NCI-H460 (cell line): ENCODE measurements at regions not wholly inside any gene's neighbourhood (a gene's known extent, or its start where the extent isn't known, plus 50 kb on each side); places are given as distances from the start of the nearest gene placed in this dataset.
"Not testable (repeated sequence)": the region's sequence is repeated elsewhere in the genome, so short reads cannot be mapped to it uniquely, and the experiment has no call there.

Experiments used
- DNase-seq: peaks from one replicate; pipeline ENCODE4 v3.0.0-alpha.2; 2016; ENCODE audit warnings: low read depth; ENCODE audit errors: extremely low read depth

GRCh38 chr11:129695571-129696308 lies 119.9 kb upstream of the TMEM45B start:
- DNase-seq = peak; percentile 8

GRCh38 chr11:129696309-129696989 lies 119.2 kb upstream of the TMEM45B start:
- DNase-seq = no peak

DNA sequence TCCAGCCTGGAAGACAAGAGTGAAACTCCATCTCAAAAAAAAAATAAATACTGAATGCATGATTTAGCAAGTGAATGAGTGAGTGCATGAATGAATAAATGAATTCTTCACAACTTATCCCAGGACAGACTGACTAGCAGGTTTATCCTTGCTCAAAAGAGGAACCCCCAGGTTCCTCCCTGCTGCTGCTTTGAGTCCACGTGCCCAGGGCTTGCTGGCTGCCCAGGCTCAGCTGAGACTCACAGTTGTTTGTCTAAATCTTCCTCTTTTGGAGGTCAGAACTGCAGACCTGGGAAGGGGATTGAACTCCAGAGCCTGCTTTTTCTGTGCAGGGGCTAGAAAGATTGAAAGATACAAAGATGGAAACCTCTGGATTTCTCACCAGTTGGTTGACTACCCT lies 117.4 kb upstream of the TMEM45B start:
- no peak for DNase-seq

DNA sequence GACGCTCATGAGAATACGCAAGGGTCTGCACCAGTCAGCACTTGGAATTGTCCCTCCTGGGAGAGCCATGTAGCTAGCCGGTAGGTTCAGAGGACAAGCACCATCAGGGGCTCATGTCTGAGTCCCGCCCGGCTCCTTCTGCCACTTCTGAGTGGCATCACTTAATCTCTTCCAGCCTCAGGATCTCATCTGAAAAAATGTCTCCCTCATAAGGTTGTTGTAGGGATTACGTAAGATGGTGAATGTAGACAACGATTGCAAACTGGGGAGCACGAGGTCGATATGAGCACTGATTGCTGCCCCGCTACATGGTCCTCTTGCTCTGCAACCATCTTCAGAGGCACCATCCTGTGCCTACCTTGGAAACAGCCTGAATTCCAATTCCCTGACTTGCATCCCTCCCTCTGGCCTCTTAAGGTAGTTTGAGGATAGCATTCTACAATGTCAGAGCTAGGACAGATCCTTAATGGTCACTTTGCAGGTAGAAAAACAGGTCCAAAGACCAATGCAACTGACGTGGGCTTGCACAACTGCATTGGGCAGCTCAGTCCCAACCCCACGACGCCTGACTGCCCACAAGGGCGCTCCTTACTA lies 115.8 kb upstream of the TMEM45B start:
- DNase-seq = no peak

- DNase-seq = no peak
These were observed 114.9 kb upstream of the TMEM45B start for GRCh38 chr11:129700701-129701100.

- DNase-seq = no peak
These were observed 113.9 kb upstream of the TMEM45B start for GRCh38 chr11:129701706-129702105.

- no peak for DNase-seq
These were observed 112.9 kb upstream of the TMEM45B start for GRCh38 chr11:129702410-129703398.

DNA sequence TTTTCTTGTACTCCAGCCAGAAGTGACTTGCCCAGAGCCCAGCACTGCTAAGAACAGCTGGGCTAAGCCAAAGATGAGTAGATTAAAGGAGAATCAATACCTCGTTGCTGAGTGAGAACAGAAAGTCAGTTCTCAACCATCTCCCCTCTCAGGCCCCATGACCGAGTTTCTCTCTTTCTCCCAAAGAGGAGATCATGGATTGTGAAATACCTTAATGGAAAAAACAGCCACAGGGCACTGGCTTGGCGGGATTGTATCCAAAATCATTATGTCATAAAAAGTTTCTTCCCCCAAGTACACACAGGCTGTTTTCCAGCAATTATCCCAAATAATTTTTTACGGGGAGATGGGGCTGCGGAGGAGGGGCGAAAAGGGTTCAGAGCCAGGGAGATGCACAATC lies 111.8 kb upstream of the TMEM45B start:
- DNase-seq = no peak

GRCh38 chr11:129704831-129705230 lies 110.8 kb upstream of the TMEM45B start:
- no peak for DNase-seq

DNA sequence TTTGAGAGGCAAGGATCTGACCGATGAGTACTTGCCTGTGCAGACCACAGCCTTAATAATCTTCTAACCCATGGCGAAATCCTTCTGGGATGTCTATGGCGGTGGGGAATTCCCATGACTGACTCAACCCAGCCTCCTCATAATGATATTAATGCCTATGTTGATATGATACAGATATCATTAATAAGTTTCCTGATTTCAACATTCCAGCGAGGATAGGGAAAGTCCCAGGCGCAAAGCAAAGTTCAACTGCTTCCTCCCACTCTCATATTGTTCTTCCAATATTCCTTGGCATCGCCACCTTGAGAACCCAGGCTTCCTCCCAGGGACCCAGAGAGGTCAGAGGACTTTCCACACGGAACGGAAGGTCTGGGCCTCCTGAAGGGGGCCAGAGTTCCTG lies 110.3 kb upstream of the TMEM45B start:
- DNase-seq = no peak

DNA sequence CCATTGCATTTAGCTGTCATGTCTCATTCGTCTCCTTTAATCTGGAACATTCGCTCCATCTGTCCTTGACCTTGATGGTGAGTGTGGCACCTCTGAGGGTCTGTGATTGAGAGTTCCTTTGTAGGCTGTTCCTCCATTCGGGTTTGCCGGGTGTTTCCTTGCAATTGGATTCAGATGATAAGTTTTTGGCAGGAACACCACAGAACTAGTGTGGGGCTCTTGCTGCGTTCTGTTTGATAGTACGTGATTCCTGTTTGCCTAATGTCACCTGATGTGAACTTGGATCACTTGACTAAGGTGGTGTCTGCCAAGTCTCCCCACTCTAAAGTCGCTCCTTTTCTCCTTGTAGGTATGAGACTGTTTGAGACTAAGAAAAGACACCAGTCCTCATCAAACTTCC lies 109.7 kb upstream of the TMEM45B start:
- no peak for DNase-seq

GRCh38 chr11:129709801-129710398 lies 105.7 kb upstream of the TMEM45B start:
- no peak for DNase-seq

GRCh38 chr11:129710423-129710822 lies 105.2 kb upstream of the TMEM45B start:
- no peak for DNase-seq

DNA sequence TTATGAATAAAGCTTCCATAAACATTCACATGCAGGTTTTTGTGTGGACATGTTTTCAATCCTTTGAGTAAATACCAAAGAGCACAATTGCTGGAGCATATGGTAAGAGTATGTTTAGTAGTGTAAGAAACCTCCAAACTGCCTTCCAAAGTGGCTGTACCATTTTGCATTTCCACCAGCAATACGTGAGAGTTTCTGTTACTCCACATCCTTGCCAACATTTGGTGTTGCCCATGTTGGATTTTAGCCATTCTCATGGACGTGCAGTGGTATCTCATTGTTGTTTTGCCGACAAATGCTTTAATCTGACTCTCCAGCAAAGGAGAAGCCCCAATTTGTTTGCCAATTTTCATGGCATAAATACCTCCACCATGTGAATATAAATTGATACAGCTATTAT lies 103.9 kb upstream of the TMEM45B start:
- no peak for DNase-seq

GRCh38 chr11:129712486-129713240 lies 103.0 kb upstream of the TMEM45B start:
- DNase-seq = not testable (repeated sequence)

DNA sequence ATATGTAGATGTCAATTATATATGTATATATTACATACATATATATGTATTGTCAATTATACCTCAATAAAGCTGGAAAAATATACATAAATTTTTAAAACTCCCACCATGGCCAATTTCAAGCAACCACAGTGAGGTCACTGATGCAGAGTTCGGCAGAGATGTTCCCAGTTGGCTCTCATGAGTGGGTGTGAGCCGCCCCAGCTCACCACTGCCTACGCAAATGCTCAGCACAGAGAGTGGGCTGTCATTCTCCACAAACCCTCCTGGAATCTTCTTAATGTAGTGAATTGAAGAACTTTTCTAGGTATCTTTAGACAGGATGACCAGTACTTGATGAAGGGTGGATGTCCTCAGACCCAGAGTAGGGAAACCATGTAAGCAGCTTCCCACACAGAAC lies 96.6 kb upstream of the TMEM45B start:
- DNase-seq = no peak

- no peak for DNase-seq
These were observed 95.5 kb upstream of the TMEM45B start for GRCh38 chr11:129720156-129720555.

DNA sequence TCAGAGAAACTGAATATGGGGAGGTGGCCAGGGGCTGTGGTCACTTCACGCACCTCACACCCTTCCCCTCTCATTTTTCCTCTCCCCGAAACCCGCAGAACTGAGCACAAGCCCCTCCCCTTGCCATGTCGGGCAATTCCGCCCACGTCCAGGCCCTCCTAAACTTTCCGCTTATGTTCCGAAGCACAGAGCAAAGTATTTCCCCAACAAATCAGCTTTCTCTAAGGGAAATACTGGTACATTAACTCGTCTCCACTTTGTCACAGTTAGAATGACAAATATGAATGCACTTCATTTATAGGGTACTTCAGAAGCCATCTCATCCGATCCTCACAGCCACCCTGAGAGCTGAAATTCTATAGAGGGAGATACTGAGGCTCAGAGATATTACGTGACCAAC lies 94.7 kb upstream of the TMEM45B start:
- DNase-seq = no peak

GRCh38 chr11:129721685-129722084 lies 94.0 kb upstream of the TMEM45B start:
- no peak for DNase-seq

DNA sequence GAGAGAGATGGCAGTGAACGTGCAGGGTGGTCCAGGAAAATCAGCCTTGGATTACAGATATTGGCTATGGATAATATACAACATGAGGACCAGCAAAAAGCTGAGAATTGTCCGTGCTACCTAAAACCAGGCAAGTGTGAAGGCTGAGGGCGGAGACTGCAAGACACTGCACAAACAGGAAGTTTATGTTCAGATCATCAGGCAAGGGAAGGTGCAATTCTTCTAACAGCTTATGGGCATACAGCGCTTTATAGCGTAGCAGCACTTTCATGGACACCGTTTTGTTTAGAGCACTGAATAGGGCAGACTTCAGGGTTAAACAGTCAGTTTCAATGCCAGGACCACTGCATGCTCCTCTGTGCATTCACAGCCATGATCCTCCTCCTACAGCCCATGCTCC lies 93.1 kb upstream of the TMEM45B start:
- DNase-seq = no peak
